Glomerular visceral epithelial cell (primary cell): ENCODE measurements at regions not wholly inside any gene's neighbourhood (a gene's known extent, or its start where the extent isn't known, plus 50 kb on each side); places are given as distances from the start of the nearest gene placed in this dataset.
"Not testable (repeated sequence)": the region's sequence is repeated elsewhere in the genome, so short reads cannot be mapped to it uniquely, and the experiment has no call there.

Source experiments
- DNase-seq: peaks from one replicate; pipeline ENCODE4 v3.0.0-alpha.2; 2016; ENCODE audit errors: extremely low spot score

- no peak for DNase-seq
Measured at GRCh38 chr20:12577213-12577612, 431.6 kb upstream of the SPTLC3 start.

DNA sequence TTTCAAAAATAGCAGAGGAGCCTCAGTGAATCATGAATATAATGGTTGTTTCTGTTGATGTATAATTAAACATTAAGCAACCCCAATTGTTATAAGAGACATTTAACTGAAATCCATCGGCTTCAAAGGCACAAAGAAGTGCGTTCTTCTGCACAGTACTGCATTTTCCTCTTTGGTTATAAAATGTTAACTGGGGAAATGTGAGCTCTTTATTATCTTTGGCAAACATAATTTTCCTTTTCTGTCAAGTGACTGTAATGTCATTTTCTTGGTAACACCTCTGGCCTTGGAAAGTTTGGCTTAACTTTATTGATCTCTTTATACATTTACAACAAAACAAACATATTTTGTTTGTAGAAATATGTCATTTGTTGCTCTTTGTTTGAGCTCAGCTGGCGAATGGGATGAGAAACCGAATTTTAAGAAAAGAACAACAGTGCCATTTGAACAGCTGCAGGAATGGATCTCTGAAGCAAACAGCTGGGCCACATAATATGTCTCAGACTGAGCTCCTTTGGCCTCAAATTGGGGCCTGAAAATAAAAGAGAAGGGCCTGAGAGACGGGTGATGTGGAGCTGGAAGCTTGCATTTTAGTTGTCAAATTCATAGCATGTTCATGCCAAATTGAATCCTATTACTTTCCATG is 427.0 kb upstream of the SPTLC3 start:
- DNase-seq = no peak

DNA sequence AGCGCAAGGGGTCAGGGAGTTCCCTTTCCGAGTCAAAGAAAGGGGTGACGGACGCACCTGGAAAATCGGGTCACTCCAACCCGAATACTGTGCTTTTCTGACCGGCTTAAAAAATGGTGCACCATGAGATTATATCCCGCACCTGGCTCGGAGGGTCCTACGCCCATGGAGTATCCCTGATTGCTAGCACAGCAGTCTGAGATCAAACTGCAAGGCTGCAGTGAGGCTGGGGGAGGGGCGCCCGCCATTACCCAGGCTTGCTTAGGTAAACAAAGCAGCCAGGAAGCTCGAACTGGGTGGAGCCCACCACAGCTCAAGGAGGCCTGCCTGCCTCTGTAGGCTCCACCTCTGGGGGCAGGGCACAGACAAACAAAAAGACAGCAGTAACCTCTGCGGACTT is 426.1 kb upstream of the SPTLC3 start:
- not testable (repeated sequence) for DNase-seq

- no peak for DNase-seq
Measured at GRCh38 chr20:12591949-12592470, 416.8 kb upstream of the SPTLC3 start.

GRCh38 chr20:12592756-12593155 is 416.0 kb upstream of the SPTLC3 start:
- no peak for DNase-seq

DNA sequence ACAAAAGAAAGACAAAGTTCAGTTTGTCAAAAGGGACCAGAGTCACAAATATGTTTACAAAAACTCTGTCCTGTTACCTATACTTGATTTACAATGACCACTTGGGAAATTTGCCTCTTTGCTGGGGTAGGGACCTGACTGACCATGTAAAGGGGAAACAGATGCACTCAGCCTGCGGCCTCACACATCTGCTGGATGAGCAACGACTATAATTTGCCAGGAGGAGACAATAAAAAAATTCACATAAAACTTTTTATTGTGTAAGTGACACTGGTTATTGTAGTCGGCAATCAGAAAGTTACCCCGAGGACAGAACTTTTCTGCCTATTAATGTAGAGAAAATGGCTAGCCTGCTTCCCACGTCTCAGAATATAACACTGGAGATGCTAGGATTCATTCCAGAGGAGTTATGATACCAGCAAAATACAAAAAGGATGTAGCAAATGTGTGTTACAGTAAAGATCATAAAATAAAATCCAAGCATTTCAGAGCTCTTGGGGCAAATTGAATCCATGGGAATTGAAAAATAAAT is 415.4 kb upstream of the SPTLC3 start:
- no peak for DNase-seq

DNA sequence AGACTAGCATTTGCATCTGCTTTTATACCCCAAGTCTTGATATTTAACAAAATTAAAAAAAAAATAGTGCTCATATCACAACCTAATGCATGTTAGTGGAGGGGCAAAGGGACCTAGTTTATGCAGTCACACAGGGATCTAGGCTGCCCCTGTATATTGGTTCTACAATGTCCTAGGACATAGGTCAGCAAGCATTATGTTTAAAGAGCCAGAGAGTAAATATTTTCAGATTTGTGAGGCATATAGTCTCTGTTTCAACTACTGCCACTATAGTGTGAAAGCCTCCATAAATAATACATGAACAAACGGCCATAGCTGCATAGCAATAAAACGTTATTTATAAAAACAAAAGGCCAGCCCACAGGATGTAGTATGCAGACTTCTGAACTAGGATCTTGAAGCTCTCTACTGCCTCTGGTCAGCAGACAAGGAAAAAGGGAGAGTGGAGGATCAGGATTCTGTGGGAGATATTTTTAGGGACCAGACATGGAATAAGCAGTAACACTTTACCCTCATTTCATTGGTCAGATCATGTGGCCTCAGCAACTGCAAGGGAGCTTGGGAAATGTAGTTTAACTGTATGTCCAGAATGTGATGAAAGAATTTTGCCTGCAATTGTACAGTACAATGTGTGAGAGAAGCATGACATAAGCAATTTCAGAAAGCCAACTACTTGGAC is 414.2 kb upstream of the SPTLC3 start:
- DNase-seq = no peak

- DNase-seq = no peak
Measured at GRCh38 chr20:12595841-12596240, 412.9 kb upstream of the SPTLC3 start.

- no peak for DNase-seq
Measured at GRCh38 chr20:12596863-12597262, 411.9 kb upstream of the SPTLC3 start.

DNA sequence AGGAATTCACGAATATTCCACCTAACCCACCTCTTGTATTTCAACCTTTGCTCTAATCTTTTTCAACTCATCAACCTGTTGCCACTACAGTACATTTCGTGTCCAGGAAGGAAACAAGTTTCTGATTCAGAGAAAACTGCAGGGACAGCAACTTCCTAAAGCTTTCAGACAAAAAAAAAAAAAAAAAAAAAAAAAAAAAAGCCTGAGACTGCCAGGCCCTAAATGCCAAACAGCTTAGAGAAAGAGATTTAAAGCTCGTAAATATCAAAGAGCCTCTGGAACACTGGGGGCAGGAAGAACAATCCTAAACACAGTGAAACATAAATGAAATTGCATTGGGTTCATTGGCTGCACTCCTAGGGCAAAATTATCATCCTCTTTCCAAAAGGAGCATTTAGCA is 411.2 kb upstream of the SPTLC3 start:
- no peak for DNase-seq

DNA sequence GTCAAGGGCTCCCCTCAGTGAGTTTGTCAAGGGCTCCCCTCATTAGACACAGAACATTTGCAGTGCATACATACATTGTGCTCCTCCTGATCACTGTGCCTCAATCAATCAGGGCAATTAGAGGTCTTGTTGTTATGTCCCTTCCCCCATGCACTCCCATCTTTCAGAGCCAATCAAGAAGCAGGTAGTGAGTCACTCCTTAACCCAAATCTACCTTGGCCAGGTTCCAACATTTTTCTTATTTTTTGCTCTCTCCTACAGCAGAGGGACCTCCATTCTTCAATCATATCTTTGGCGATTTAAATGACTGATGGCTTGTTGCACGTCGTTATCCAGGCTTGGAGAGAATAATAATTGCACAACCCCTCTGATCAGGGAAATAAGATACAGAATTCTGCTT is 409.9 kb upstream of the SPTLC3 start:
- DNase-seq = no peak

DNA sequence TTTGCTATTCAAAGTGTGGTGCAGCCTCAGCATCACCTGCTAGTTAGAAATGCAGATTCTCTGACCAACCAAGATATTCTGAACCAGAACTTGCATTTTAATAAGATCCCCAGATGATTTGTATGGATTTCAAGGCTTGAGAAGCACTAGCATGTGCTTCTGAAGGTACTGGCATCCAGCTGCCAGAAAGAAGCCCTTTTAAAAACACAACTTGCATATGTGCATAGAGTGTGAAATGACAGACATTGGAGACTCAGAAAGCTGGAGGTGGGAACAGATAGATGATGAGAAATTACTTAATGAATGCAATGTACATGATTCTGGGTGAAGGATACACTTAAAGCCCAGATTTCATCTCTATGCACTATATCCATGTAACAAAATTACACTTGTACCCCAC is 409.3 kb upstream of the SPTLC3 start:
- no peak for DNase-seq

- no peak for DNase-seq
Measured at GRCh38 chr20:12605751-12606150, 403.0 kb upstream of the SPTLC3 start.

DNA sequence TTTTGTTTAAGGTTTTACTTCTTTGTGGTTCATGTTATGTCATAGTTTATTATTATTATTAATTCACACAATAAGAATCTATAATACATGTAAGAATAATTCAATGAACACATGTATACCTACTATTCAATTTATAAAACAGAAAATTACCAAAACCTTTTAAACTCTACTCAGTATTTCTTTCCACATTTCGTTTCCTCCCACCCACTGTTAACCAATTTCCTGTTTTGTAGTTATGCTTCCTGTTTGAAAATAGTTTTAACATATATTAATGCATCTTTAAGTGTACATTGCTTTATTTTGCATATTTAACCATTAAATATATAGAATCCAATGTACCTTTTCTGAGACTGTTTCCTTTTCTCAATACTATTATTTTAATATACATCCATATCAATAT is 397.9 kb upstream of the SPTLC3 start:
- DNase-seq = no peak

DNA sequence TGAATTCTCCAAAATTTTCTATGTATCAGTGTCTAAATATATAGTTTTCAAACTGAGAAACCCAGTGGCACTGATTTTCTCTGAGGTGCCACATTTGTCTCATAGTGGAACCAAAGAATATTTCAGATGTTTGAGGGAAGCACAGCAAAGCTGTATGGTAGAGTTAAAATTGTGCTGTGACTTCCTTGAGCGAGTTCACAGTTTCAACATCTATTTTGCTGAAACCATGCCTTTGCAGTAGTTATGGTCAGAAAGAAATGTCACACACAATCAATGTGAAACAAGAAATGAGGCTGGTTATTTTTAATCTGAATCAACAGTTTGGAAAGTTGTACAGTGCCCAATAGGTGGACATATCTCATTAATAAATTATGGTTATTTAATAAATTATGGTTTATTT is 394.0 kb upstream of the SPTLC3 start:
- DNase-seq = no peak

DNA sequence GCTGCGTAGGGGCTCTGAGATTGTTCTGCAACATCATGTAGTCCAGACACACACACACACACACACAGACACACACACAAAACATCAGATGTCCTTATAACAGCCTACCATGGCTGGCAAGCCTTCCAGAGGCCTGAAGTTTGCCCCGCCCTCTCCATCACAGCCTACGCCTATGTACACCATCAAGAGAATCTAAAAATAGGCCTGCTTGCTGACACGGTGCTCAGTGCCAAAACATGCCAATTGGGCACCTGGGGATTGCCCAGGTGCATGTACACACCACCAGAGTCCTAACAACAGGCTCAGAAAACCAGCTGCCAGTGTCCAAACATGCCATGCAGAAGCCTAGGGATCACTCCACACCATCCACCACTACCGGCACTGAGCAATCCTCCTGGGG is 391.7 kb upstream of the SPTLC3 start:
- no peak for DNase-seq

GRCh38 chr20:12623870-12624269 is 384.9 kb upstream of the SPTLC3 start:
- no peak for DNase-seq

DNA sequence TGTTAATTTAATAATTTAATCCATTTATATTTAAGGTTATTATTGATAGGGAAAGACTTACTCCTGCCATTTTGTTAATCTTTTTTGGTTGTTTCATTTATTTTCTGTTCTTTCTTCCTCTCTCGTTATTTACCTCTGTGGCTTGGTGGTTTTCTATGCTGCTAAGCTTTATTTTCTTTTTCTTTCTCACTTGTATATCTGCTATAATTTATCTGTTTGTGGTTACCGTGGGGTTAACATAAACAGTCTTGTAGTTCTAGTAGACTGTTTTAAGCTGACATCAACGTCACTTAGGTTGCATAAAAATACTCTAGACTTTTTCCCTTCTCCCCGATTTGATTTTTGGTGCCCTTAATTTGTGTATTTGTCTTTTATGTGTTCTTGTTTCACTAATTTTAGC is 381.3 kb upstream of the SPTLC3 start:
- DNase-seq = no peak

DNA sequence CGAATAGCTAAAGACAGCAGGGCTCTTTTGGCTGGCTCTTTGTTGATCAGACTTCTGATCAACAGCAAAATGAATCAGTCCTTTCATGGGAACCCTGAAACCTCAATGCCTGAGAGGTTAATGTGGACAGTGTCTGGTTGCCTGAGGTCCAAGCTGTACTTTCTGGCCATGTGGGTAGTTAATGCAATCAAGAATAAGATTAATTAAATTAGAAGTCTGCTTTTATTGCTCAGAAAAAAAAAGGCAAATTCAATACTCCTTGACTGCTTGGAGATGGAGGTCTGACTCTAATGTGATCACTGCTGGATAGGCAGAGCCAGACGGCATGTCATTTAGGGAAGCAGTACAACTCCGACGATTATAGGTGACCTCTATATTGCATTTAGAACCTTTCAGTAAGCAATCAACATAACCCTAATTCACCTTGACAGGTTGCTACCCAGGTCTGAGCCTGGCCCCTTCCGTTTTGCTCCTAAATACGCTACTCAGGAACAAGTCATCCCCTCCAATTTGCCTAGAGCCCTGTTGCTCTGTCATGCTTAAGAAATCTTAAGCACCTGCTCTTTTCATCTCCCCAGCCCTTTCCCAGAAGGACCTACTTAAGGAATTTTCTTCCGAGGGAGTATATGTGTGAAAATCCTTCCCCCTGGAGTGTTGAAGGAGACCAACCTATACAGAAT is 370.0 kb upstream of the SPTLC3 start:
- DNase-seq = no peak

DNA sequence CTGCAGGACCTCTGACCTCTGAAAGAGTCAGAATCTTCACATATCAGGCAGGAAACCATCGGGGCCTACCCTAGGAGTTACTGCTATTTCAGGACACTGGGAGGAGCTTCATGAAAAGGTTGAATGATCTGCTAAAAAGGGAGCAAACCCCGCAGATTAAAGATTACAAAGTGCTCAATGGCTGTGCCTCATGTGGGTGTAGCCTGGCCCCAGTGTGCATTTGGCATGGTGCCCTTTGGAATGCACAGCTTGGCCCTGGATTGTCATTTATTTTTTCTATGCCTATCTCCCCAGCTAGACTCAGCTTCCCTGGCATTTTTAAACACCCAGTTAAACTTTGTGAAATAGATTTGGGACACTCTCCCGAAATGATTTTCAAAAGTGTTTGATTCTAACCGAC is 368.5 kb upstream of the SPTLC3 start:
- no peak for DNase-seq

DNA sequence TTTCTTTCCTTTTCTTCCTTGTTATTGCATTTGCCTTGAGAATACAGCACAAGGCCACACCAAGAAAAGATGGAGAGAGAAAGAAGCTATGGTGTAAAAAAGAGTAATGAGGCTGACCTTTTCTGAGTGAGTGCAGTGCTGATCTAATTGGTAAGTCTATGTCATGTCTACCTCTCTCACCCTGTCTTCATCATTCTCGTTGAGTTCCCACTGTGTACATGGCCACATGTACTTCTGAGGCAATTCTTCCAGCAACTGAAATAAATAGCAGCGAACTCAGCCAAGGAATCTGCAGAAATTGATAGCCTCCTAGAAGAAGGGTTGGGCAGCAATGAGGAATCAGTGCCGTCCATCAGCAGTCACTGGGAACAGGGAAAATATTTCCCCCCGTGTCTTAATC is 367.2 kb upstream of the SPTLC3 start:
- DNase-seq = no peak

GRCh38 chr20:12644461-12644860 is 364.3 kb upstream of the SPTLC3 start:
- no peak for DNase-seq

DNA sequence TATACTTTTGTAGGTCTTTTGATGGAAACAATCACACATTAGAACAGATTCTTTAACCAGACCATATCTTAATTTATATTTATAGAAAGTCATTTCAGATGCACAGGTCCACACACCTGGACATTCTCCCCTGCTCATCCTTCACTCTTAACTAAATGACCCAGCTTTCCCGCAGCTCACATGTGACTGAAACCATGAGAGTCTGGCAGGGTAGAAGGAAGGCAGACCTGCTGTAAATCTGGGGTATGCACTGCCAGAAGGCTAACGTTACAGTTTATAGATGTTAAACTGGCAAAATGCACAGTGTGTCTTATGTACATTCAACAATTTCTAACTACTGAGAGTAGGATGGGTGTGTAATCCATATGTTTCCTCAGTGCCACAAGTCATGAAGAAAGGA is 359.5 kb upstream of the SPTLC3 start:
- DNase-seq = no peak
